Adrenal gland (tissue), 9 donors: ENCODE measurements at regions not wholly inside any gene's neighbourhood (a gene's known extent, or its start where the extent isn't known, plus 50 kb on each side); places are given as distances from the start of the nearest gene placed in this dataset.
"Not testable (repeated sequence)": the region's sequence is repeated elsewhere in the genome, so short reads cannot be mapped to it uniquely, and the experiment has no call there.

Experiments used
- DNase-seq, 7 donors: peaks; one replicate each; pipeline ENCODE4 v3.0.0-alpha.2; 2019 to 2020
- H3K27ac ChIP-seq, 5 donors: fragments of 200-600 bp; sonication (generic) in 4 of 5; 1 replicate in 3 of 5; 2 replicates in 2 of 5; pipeline versions ENCODE4 v1.5.1 to v1.8.0; 2016 to 2020; ENCODE audit warnings: mild to moderate bottlenecking in 1 of 5
- H3K27me3 ChIP-seq: fragments of 200-600 bp; 2 replicates; pipeline ENCODE4 v1.8.0; 2021
- H3K36me3 ChIP-seq, 2 donors: fragments of 200-600 bp; replicated peaks in 1 of 2; 1 replicate in 1 of 2; 2 replicates in 1 of 2; pipeline versions ENCODE4 v1.5.1 to v1.8.0; 2018 to 2022
- H3K4me1 ChIP-seq, 2 donors: fragments of 200-600 bp; replicated peaks in 1 of 2; 1 replicate in 1 of 2; 2 replicates in 1 of 2; pipeline versions ENCODE4 v1.5.1 to v1.8.0; 2018 to 2021
- H3K4me3 ChIP-seq, 4 donors: fragments of 200-600 bp; sonication (generic) in 3 of 4; one replicate each; pipeline ENCODE4 v1.5.1; 2016 to 2018
- H3K9me3 ChIP-seq, 3 donors: fragments of 200-600 bp; sonication (generic) in 1 of 3; replicated peaks in 1 of 3; 1 replicate in 2 of 3; 2 replicates in 1 of 3; pipeline versions ENCODE4 v1.5.1 to v1.8.0; 2016 to 2021
- CTCF ChIP-seq, 6 experiments: fragments of 450-650 bp in 4 of 6; fragments of 200-600 bp in 2 of 6; sonication (generic) in 1 of 6; IDR thresholded peaks; 1 replicate in 5 of 6; 2 replicates in 1 of 6; pipeline versions ENCODE4 v1.5.1 to v1.8.0; 2016 to 2021; ENCODE audit warnings: antibody characterized with exemption in 6 of 6, mild to moderate bottlenecking in 2 of 6, moderate library complexity in 1 of 6
- POLR2A ChIP-seq, 2 donors: fragments of 450-650 bp; IDR thresholded peaks; one replicate each; pipeline ENCODE4 v1.6.1; 2017; ENCODE audit warnings: antibody characterized with exemption in 2 of 2, mild to moderate bottlenecking in 2 of 2, moderate library complexity in 1 of 2
- WGBS, 4 donors: extraction: QIAGEN DNeasy Blood & Tissue Kit in 2 of 4; methylation state at CpG; one replicate each; pipeline versions ENCODE4 v1.1.5 to v1.1.7; 2013 to 2017; 5-methylcytosine and 5-hydroxymethylcytosine counted together
- intact Hi-C, 2 donors: fragments of 100-400 bp; cut with DNase I; formaldehyde crosslinking; loops; one replicate each; pipeline versions ENCODE4 v1.14.1 to v1.15.0; 2022 to 2023
- donor health status: healthy with polysubstance abuse.
- donor health status: Bipolar disorder and iron deficiency.
- donor health status: DM: yes; HTN: yes; CAD: no.
- donor health status: DM: no; HTN: no; CAD: no.
- donor health status: DM: no; HTN: no; CAD: no.

DNA sequence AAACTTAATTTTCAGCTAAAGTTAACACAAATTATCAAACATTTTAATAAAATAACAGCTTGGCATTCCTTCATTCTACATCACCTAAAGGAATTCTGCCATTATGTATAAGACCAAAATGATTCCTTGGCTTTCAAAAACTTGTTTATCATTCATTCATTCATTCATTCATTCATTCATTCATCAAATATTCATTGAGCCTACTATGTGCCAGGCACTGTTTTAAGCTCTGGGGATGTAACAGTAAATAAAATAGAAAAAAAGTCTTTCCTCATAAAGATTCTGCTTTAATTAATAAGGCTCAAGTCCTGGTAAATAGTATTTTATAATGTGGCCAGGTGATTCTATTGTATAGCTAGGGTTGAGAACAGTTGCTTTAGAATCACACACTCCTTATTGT lies 127.9 kb downstream of the GPR85 start:
- intact Hi-C loops: no loop called here
- TF ChIP-seq POLR2A (IDR thresholded peaks at IDR 0.05) (no peak), CTCF (IDR thresholded peaks at IDR 0.05) (no peak)

DNA sequence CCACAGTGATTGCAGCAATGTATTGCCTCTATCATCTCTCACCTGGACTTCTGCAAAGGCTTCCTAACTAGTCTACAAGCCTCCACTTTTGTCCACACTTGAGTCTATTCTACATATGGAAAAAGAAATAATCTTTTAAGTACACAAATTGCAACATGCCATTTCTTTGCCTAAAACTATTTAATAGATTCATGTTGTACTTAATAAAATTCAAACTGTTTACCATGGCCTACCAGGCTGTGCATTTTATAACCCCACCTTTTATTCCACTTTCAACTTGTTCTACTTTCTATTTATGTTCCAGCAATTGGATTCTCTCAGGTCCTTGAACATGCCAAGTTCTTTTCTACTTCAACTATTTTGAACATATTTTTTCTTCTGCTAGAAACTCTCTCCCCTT lies 128.7 kb downstream of the GPR85 start:
- intact Hi-C loops: no loop called here
- Histone ChIP-seq H3K27ac (no peak overlapping the region), H3K4me3 (no peak overlapping the region), H3K27me3 (peaks cover 4% of the 10 kb centered on the region), H3K36me3 (no peaks in the 10 kb centered on the region), H3K4me1 (no peaks in the 10 kb centered on the region), H3K9me3 (no peaks in the 10 kb centered on the region)
- TF ChIP-seq CTCF (IDR thresholded peaks at IDR 0.05): no peak
- TF ChIP-seq POLR2A (IDR thresholded peaks at IDR 0.05): no peak
- DNase-seq: no peak

More for the DNA sequence above, 127.9 kb downstream of the GPR85 start:
- H3K27ac ChIP-seq: no peak overlapping the region
- no peaks in the 10 kb centered on the region for H3K4me1 ChIP-seq
- no peaks in the 10 kb centered on the region for H3K9me3 ChIP-seq
- H3K27me3 ChIP-seq: peaks cover 4% of the 10 kb centered on the region
- DNase-seq: no peak
- H3K36me3 ChIP-seq: no peaks in the 10 kb centered on the region
- H3K4me3 ChIP-seq: no peak overlapping the region

DNA sequence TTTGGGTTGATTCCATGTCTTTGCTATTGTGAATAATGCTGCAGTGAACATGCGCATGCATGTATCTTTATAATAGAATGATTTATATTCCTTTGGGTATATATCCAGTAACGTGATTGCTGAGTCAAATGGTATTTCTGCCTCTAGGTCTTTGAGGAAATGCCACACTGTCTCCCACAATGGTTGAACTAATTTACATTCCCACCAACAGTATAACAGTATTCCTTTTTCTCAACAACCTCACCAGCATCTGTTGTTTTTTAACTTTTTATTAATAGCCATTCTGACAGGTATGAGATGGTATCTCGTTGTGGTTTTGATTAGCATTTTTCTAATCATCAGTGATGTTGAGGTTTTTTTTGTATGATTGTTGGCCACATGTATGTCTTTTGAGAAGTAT lies 133.6 kb downstream of the GPR85 start:
- H3K27ac ChIP-seq, H3K4me3 ChIP-seq, H3K4me1 ChIP-seq, DNase-seq, H3K9me3 ChIP-seq, H3K36me3 ChIP-seq, intact Hi-C loops, H3K27me3 ChIP-seq: not testable (repeated sequence)
- WGBS, 4 donors: 76 to 79% (median 78%) methylated on average over 3 of the region's 3 CpGs

DNA sequence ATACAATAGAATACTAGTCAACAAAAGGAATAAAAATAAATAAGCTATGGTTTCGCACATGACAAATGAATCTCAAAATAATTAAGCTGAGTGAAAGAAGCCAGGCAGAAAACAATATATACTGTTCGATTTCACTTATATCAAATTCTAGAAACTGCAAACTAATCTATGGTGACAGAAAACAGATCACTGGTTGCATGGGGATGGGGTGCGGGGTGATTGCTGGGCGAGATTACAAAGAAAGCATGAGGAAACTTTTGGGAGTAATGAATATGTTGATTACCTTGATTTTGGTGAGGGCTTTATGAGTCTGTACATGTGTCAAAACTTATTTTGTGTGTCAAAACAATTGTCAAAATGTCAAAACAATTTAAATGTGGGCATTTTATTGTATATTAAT lies 135.6 kb downstream of the GPR85 start:
- DNase-seq: no peak
- H3K27me3 ChIP-seq: no peaks in the 10 kb centered on the region
- no peaks in the 10 kb centered on the region for H3K36me3 ChIP-seq
- no peak overlapping the region for H3K27ac ChIP-seq
- H3K4me3 ChIP-seq: no peak overlapping the region
- H3K4me1 ChIP-seq: no peaks in the 10 kb centered on the region
- TF ChIP-seq CTCF (IDR thresholded peaks at IDR 0.05): no peak
- no peak for TF ChIP-seq POLR2A (IDR thresholded peaks at IDR 0.05)
- WGBS, 4 donors: 71 to 83% (median 75%) methylated on average over 4 of the region's 4 CpGs
- intact Hi-C loops: no loop called here
- no peaks in the 10 kb centered on the region for H3K9me3 ChIP-seq

DNA sequence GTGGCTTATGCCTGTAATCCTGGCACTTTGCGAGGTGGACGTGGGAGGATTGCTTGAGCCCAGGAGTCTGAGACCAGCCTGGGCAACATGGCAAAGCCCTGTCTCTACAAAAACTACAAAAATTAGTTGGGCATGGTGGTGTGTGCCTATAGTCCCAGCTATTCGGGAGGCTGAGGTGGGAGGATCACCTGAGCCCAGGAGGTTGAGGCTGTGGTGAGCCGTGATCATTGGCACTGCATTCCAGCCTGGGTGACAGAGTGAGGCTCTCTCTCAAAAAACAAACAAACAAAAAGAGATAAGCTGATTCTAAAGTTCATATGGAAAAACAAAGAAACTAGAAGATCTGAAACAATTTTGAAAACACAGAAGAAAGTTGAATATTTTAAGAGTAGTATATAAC lies 136.9 kb downstream of the GPR85 start:
- H3K9me3 ChIP-seq, DNase-seq, intact Hi-C loops, H3K27me3 ChIP-seq, H3K4me3 ChIP-seq, H3K36me3 ChIP-seq, H3K27ac ChIP-seq, H3K4me1 ChIP-seq: not testable (repeated sequence)
- WGBS, 4 donors: 60 to 68% (median 64%) methylated on average over 4 of the region's 4 CpGs
